GM23338 (cell line): ENCODE measurements at regions not wholly inside any gene's neighbourhood (a gene's known extent, or its start where the extent isn't known, plus 50 kb on each side); places are given as distances from the start of the nearest gene placed in this dataset.

Source experiments
- ATAC-seq: fragments of 200-7000 bp; cut with Tn5 transposase; 3 replicates; pipeline ENCODE4 v1.9.1; 2020
- DNase-seq: peaks from one replicate; pipeline ENCODE4 v3.0.0-alpha.2; 2015; ENCODE audit warnings: low spot score
- H2AFZ ChIP-seq: fragments of 200-600 bp; sonication (generic); 2 replicates; pipeline ENCODE4 v1.8.0; 2016; ENCODE audit warnings: antibody characterized with exemption, mild to moderate bottlenecking, moderate library complexity
- H3F3A ChIP-seq: fragments of 200-600 bp; sonication (generic); replicated peaks from 2 replicates; pipeline ENCODE4 v1.8.0; 2017; ENCODE audit warnings: antibody characterized with exemption, mixed run types, low read depth
- H3K27ac ChIP-seq: fragments of 200-600 bp; sonication (generic); 2 replicates; pipeline ENCODE4 v1.6.1; 2016; ENCODE audit warnings: low read depth
- H3K27me3 ChIP-seq: fragments of 200-600 bp; sonication (generic); 2 replicates; pipeline ENCODE4 v1.8.0; 2016; ENCODE audit warnings: mild to moderate bottlenecking, mixed run types, moderate library complexity; ENCODE audit not compliant: insufficient read depth
- H3K36me3 ChIP-seq: fragments of 200-600 bp; sonication (generic); 2 replicates; pipeline ENCODE4 v1.8.0; 2016; ENCODE audit warnings: mild to moderate bottlenecking; ENCODE audit not compliant: insufficient read depth
- H3K4me1 ChIP-seq: fragments of 200-600 bp; sonication (generic); 2 replicates; pipeline ENCODE4 v1.8.0; 2016; ENCODE audit warnings: mild to moderate bottlenecking, moderate library complexity; ENCODE audit not compliant: insufficient read depth
- H3K4me2 ChIP-seq: fragments of 200-600 bp; sonication (generic); 2 replicates; pipeline ENCODE4 v1.7.1; 2017; ENCODE audit warnings: mixed run types
- H3K4me3 ChIP-seq: fragments of 200-600 bp; sonication (generic); 2 replicates; pipeline ENCODE4 v1.6.1; 2016; ENCODE audit warnings: mixed run types
- H3K79me2 ChIP-seq: fragments of 200-600 bp; sonication (generic); replicated peaks from 2 replicates; pipeline ENCODE4 v1.8.0; 2017; ENCODE audit warnings: mild to moderate bottlenecking; ENCODE audit not compliant: insufficient read depth
- H3K9me2 ChIP-seq: fragments of 200-600 bp; sonication (generic); 2 replicates; pipeline ENCODE4 v1.8.0; 2017; ENCODE audit not compliant: insufficient read depth
- H4K20me1 ChIP-seq: fragments of 200-600 bp; sonication (generic); replicated peaks from 2 replicates; pipeline ENCODE4 v1.8.0; 2017; ENCODE audit warnings: mild to moderate bottlenecking; ENCODE audit not compliant: insufficient read depth
- H3K27ac Mint-ChIP-seq: 2 replicates; pipeline ENCODE4 v1.8.0; 2020; ENCODE audit warnings: inconsistent platforms, mild to moderate bottlenecking, moderate library complexity, mixed read lengths
- H3K27me3 Mint-ChIP-seq: 3 replicates; pipeline ENCODE4 v1.8.0; 2022; ENCODE audit warnings: low read depth, mild to moderate bottlenecking, moderate library complexity, mixed read lengths, inconsistent platforms; ENCODE audit not compliant: insufficient read depth, poor library complexity
- H3K36me3 Mint-ChIP-seq: 3 replicates; pipeline ENCODE4 v1.8.0; 2021; ENCODE audit warnings: low read depth, mild to moderate bottlenecking, inconsistent platforms, moderate library complexity, mixed read lengths
- H3K4me1 Mint-ChIP-seq: 3 replicates; pipeline ENCODE4 v1.8.0; 2020; ENCODE audit warnings: mild to moderate bottlenecking, inconsistent platforms, mixed read lengths
- H3K4me3 Mint-ChIP-seq: 3 replicates; pipeline ENCODE4 v1.8.0; 2021; ENCODE audit warnings: moderate library complexity, mild to moderate bottlenecking, inconsistent platforms, mixed read lengths
- H3K9me3 Mint-ChIP-seq: 3 replicates; pipeline ENCODE4 v1.8.0; 2020; ENCODE audit warnings: moderate library complexity, mild to moderate bottlenecking, inconsistent platforms, mixed read lengths
- CREB1 ChIP-seq: fragments of 250-450 bp; sonication (Bioruptor Pico); IDR thresholded peaks from 2 replicates; pipeline ENCODE4 v1.5.0; 2020; ENCODE audit warnings: low read depth, mild to moderate bottlenecking, moderate library complexity
- CTCF ChIP-seq, 2 experiments: fragments of 200-600 bp in 1 of 2; sonication (generic) in 1 of 2; conservative IDR thresholded peaks; 2 replicates each; pipeline versions ENCODE4 v1.5.1 to v1.6.1; 2016 to 2017; ENCODE audit warnings: antibody characterized with exemption in 2 of 2, low read depth in 2 of 2, mild to moderate bottlenecking in 2 of 2, moderate library complexity in 1 of 2
- ETS1 ChIP-seq: IDR thresholded peaks from 2 replicates; pipeline ENCODE4 v1.6.1; 2016; ENCODE audit warnings: antibody characterized with exemption
- EZH2 ChIP-seq: fragments of 200-600 bp; sonication (generic); IDR thresholded peaks from one replicate; pipeline ENCODE4 v1.8.0; 2017; ENCODE audit warnings: antibody characterized with exemption, mild to moderate bottlenecking, low read depth; ENCODE audit not compliant: unreplicated experiment
- EZH2phosphoT487 ChIP-seq: fragments of 200-600 bp; sonication (generic); IDR thresholded peaks from one replicate; pipeline ENCODE4 v1.8.1; 2018; ENCODE audit warnings: antibody characterized with exemption; ENCODE audit not compliant: unreplicated experiment
- JUNB ChIP-seq: IDR thresholded peaks from one replicate; pipeline ENCODE4 v1.6.1; 2016; ENCODE audit warnings: antibody characterized with exemption; ENCODE audit not compliant: unreplicated experiment
- NANOG ChIP-seq: IDR thresholded peaks from 2 replicates; pipeline ENCODE4 v1.6.1; 2016; ENCODE audit warnings: antibody characterized with exemption, borderline replicate concordance
- POLR2AphosphoS5 ChIP-seq: IDR thresholded peaks from 2 replicates; pipeline ENCODE4 v1.6.1; 2016; ENCODE audit warnings: antibody characterized with exemption, low read depth
- REST ChIP-seq: IDR thresholded peaks from one replicate; pipeline ENCODE4 v1.6.1; 2018; ENCODE audit warnings: antibody characterized with exemption; ENCODE audit not compliant: unreplicated experiment
- STAT1 ChIP-seq: IDR thresholded peaks from one replicate; pipeline ENCODE4 v1.6.1; 2016; ENCODE audit warnings: antibody characterized with exemption; ENCODE audit not compliant: unreplicated experiment
- ZNF114 ChIP-seq: fragments of 250-450 bp; sonication (Bioruptor Pico); IDR thresholded peaks from 2 replicates; pipeline ENCODE4 v1.5.0; 2020; ENCODE audit warnings: mild to moderate bottlenecking, moderate library complexity
- ZNF331 ChIP-seq: fragments of 250-450 bp; sonication (Bioruptor Pico); IDR thresholded peaks from 2 replicates; pipeline ENCODE4 v1.5.0; 2020; ENCODE audit warnings: low read depth, mild to moderate bottlenecking, moderate library complexity
- ZNF462 ChIP-seq: fragments of 250-450 bp; sonication (Bioruptor Pico); IDR thresholded peaks from 2 replicates; pipeline ENCODE4 v1.5.0; 2020; ENCODE audit warnings: mild to moderate bottlenecking, moderate library complexity

- no peaks in the 10 kb centered on the region for H3K4me1 ChIP-seq
- H3K36me3 Mint-ChIP-seq: no peaks in the 10 kb centered on the region
- H3K79me2 ChIP-seq: no peaks in the 10 kb centered on the region
- no peaks in the 10 kb centered on the region for H3K4me1 Mint-ChIP-seq
- TF ChIP-seq ZNF462 (no peak), EZH2phosphoT487 (no peak), EZH2 (no peak), NANOG (no peak), CTCF (conservative IDR thresholded peaks at IDR 0.05; ENCODE audit: low read depth in 2 of 2) (no peak), ETS1 (no peak), ZNF331 (CRISPR knock-in tag) (no peak), CREB1 (CRISPR knock-in tag) (no peak), ZNF114 (no peak), POLR2AphosphoS5 (no peak), REST (no peak), JUNB (no peak), STAT1 (no peak)
- no peaks in the 10 kb centered on the region for H3K27me3 Mint-ChIP-seq
- no peak overlapping the region for H3K27ac Mint-ChIP-seq
- H3K4me2 ChIP-seq: no peak overlapping the region
- H3K9me2 ChIP-seq: peaks cover 5% of the 10 kb centered on the region; the same call in 1 of the 2 replicates
- no peaks in the 10 kb centered on the region for H3K27me3 ChIP-seq
- no peak for DNase-seq
- no peak overlapping the region for H3K27ac ChIP-seq
- H4K20me1 ChIP-seq: no peaks in the 10 kb centered on the region
- ATAC-seq: no peak
- H3K36me3 ChIP-seq: no peaks in the 10 kb centered on the region
- H2AFZ ChIP-seq: no peak overlapping the region
- H3K4me3 Mint-ChIP-seq: no peak overlapping the region
- H3F3A ChIP-seq: no peaks in the 10 kb centered on the region
- H3K9me3 Mint-ChIP-seq: no peaks in the 10 kb centered on the region
- H3K4me3 ChIP-seq: no peak overlapping the region
These were observed 359.3 kb upstream of the UBE2E2 start for GRCh38 chr3:22843854-22844253.
